Ascending aorta (tissue), 2 donors: ENCODE measurements at regions not wholly inside any gene's neighbourhood (a gene's known extent, or its start where the extent isn't known, plus 50 kb on each side); places are given as distances from the start of the nearest gene placed in this dataset.

ENCODE experiments used
- DNase-seq, 2 donors: peaks; one replicate each; pipeline ENCODE4 v3.0.0-alpha.2; 2019; ENCODE audit warnings: low spot score in 2 of 2
- H3K27ac ChIP-seq, 2 donors: fragments of 200-600 bp; sonication (generic); one replicate each; pipeline ENCODE4 v1.5.1; 2016 to 2017; ENCODE audit warnings: mild to moderate bottlenecking in 1 of 2
- H3K27me3 ChIP-seq: fragments of 200-600 bp; sonication (generic); one replicate; pipeline ENCODE4 v1.5.1; 2017
- H3K36me3 ChIP-seq, 2 donors: fragments of 200-600 bp; sonication (generic); one replicate each; pipeline ENCODE4 v1.5.1; 2016
- H3K4me1 ChIP-seq, 2 donors: fragments of 200-600 bp; sonication (generic); one replicate each; pipeline ENCODE4 v1.5.1; 2016 to 2017; ENCODE audit warnings: mild to moderate bottlenecking in 1 of 2
- H3K4me3 ChIP-seq, 2 donors: fragments of 200-600 bp; sonication (generic); one replicate each; pipeline ENCODE4 v1.5.1; 2016 to 2017; ENCODE audit warnings: mild to moderate bottlenecking in 1 of 2
- H3K9me3 ChIP-seq, 2 donors: fragments of 200-600 bp; sonication (generic); one replicate each; pipeline ENCODE4 v1.5.1; 2016
- intact Hi-C: fragments of 100-400 bp; cut with DNase I; formaldehyde crosslinking; loops from one replicate; pipeline ENCODE4 v1.15.1; 2023
- TF ChIP-seq, protein P1 (sequence below), 3 experiments: fragments of 200-600 bp in 2 of 3; fragments of 450-650 bp in 1 of 3; sonication (generic) in 2 of 3; IDR thresholded peaks; one replicate each; pipeline ENCODE4 v1.5.1; 2016 to 2019; ENCODE audit warnings: antibody characterized with exemption in 3 of 3, mild to moderate bottlenecking in 1 of 3, moderate library complexity in 1 of 3

DNA sequence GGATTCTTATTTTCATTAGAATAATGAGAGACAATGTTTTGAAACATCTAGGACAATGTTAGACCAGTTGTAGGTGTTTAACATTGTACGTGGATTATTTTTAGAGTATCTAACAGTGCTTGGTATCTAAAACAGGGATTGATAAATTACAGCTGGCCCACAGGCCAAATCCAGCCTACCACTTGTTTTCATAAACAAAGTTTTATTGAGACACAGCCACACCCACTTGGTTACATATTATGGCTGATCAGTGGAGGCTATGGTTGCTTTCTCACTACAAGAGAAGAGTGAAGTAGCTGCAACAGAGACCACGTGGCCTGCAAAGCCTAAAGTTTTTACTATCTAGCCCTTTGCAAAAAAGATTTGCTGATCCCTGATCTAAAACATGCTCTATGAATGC lies 223.1 kb upstream of the CTNNB1 start:
- H3K36me3 ChIP-seq = no peaks in the 10 kb centered on the region
- peaks cover under 1% of the 10 kb centered on the region in 2 donors for H3K4me1 ChIP-seq
- H3K4me3 ChIP-seq = no peak overlapping the region
- no peaks in the 10 kb centered on the region for H3K9me3 ChIP-seq
- DNase-seq = no peak
- no peaks in the 10 kb centered on the region for H3K27me3 ChIP-seq
- TF ChIP-seq, protein P1, sequence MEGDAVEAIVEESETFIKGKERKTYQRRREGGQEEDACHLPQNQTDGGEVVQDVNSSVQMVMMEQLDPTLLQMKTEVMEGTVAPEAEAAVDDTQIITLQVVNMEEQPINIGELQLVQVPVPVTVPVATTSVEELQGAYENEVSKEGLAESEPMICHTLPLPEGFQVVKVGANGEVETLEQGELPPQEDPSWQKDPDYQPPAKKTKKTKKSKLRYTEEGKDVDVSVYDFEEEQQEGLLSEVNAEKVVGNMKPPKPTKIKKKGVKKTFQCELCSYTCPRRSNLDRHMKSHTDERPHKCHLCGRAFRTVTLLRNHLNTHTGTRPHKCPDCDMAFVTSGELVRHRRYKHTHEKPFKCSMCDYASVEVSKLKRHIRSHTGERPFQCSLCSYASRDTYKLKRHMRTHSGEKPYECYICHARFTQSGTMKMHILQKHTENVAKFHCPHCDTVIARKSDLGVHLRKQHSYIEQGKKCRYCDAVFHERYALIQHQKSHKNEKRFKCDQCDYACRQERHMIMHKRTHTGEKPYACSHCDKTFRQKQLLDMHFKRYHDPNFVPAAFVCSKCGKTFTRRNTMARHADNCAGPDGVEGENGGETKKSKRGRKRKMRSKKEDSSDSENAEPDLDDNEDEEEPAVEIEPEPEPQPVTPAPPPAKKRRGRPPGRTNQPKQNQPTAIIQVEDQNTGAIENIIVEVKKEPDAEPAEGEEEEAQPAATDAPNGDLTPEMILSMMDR (IDR thresholded peaks at IDR 0.05) = no peak
- intact Hi-C loops = loop anchor here (10.0 kb wide), 2 partner anchors 391 to 521 kb away; partner anchors contain the start of gene RPL14
- H3K27ac ChIP-seq = no peak overlapping the region

DNA sequence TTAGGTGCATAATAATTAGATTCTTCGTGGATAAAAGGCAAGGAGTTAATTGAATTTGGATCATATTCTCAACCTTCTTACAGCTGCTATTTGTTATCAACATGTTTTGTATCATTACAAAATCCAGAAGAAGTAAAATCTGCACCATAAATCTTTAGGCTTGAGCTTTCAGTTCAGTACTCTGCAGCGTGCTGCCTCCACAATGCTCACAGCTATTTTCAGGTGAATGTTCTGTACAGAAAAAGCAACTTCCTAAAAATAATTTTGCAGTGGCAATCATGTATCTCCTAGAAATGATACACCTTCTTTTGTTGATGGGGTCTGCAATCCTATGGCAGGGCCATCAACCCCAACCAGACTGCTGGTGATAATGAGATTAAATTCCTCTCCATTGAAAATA lies 220.9 kb upstream of the CTNNB1 start:
- TF ChIP-seq, protein P1 (IDR thresholded peaks at IDR 0.05) = no peak
- Histone ChIP-seq H3K4me3 (no peak overlapping the region), H3K27ac (no peak overlapping the region), H3K9me3 (no peaks in the 10 kb centered on the region), H3K36me3 (no peaks in the 10 kb centered on the region), H3K4me1 (no peaks in the 10 kb centered on the region), H3K27me3 (no peaks in the 10 kb centered on the region)
- no peak for DNase-seq
- intact Hi-C loops = loop anchor here (10.0 kb wide), 2 partner anchors 394 to 524 kb away; partner anchors contain the start of gene RPL14

DNA sequence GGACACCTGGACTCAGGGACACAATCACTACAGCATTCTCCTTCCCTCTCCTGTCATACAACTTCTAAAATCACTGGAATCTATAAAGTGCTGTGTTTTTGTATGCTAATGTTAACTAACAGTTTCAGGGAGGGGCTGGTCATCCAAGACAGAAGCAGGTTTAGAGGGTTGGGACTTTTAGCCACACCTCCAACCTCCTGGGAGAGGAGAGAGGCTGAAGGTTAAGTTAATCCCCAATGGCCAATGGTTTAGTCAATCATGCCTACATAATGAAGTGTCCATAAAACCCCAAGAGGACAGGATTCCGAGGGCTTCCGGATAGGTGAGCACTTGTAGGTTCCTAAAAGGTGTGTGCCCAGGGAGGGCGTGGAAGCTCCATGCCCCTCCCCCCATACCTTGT lies 219.3 kb upstream of the CTNNB1 start:
- intact Hi-C loops = loop anchor here (10.0 kb wide), 2 partner anchors 395 to 525 kb away; partner anchors contain the start of gene RPL14
- H3K36me3 ChIP-seq = no peaks in the 10 kb centered on the region
- no peak for DNase-seq
- TF ChIP-seq, protein P1 (IDR thresholded peaks at IDR 0.05) = no peak
- no peak overlapping the region for H3K4me3 ChIP-seq
- H3K4me1 ChIP-seq = no peaks in the 10 kb centered on the region
- no peak overlapping the region for H3K27ac ChIP-seq
- no peaks in the 10 kb centered on the region for H3K27me3 ChIP-seq
- no peaks in the 10 kb centered on the region for H3K9me3 ChIP-seq

DNA sequence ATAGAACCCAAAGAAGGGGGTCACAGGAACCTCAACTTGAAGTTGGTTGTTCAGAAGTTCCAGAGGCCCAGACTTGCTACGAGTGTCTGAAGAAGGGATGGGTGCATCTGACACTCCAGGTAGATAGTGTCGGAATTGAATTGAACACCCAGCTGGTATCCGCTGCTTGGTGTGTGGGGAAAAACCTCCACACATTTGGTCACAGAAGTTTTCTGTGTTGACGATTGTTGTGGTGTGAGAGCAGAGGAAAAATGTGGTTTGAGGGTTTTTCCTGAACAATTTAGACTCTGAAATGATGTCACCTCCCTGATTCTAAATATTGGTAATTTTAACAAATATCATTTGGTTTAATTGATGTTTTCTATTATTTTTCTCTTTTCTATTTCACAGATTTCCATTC lies 218.8 kb upstream of the CTNNB1 start:
- no peak overlapping the region for H3K4me3 ChIP-seq
- H3K36me3 ChIP-seq = no peaks in the 10 kb centered on the region
- intact Hi-C loops = no loop called here
- TF ChIP-seq, protein P1 (IDR thresholded peaks at IDR 0.05) = no peak
- H3K27ac ChIP-seq = no peak overlapping the region
- no peaks in the 10 kb centered on the region for H3K27me3 ChIP-seq
- no peaks in the 10 kb centered on the region for H3K9me3 ChIP-seq
- no peaks in the 10 kb centered on the region for H3K4me1 ChIP-seq
- DNase-seq = no peak

DNA sequence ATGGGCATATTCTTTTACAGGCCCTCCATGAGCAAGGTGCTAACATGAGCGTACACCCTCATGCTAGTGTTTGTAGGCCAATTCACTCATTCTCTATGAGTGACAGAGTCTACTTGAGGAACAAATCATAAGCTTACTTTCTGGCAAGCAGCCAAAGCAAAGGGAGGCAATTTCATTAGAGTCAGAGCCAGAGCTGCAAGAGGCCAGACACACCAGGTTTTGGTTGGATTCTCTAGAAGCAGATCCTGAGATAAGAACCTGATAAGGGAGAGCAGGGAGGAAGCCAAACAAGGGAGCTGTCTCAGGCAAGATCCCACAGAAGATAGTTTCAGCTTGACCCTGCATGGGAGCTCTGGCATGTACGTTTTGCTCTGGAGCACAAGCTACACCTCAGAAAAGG lies 214.1 kb upstream of the CTNNB1 start:
- TF ChIP-seq, protein P1 (IDR thresholded peaks at IDR 0.05) = no peak
- Histone ChIP-seq H3K4me1 (no peaks in the 10 kb centered on the region), H3K9me3 (no peaks in the 10 kb centered on the region), H3K27me3 (no peaks in the 10 kb centered on the region), H3K4me3 (no peak overlapping the region), H3K27ac (no peak overlapping the region), H3K36me3 (no peaks in the 10 kb centered on the region)
- intact Hi-C loops = no loop called here
- DNase-seq = peak in 1 of 2 donors; percentile 30

DNA sequence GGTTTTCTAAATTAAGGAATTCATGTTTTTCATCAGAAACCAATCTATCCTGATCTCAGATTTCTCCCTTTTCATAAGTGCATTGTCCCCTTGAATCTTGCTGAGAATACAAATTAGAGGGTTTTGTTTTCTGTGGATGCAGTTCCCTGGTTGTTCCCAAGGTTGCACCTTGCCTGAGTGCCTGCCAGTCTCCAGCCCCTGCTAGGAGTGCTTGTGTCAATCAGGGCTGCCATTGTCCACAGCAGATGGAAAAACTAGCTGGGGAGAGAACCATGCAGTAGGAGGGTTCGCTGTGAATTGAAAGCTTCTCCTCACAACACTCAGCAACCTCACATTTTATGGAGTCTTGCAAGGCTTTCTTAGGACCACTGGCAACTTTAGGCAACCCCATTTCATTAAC lies 210.8 kb upstream of the CTNNB1 start:
- Histone ChIP-seq H3K9me3 (no peaks in the 10 kb centered on the region), H3K27ac (no peak overlapping the region)
- TF ChIP-seq, protein P1 (IDR thresholded peaks at IDR 0.05) = no peak

More for the DNA sequence above, 210.8 kb upstream of the CTNNB1 start:
- Histone ChIP-seq H3K4me3 (no peak overlapping the region), H3K36me3 (no peaks in the 10 kb centered on the region), H3K4me1 (no peaks in the 10 kb centered on the region), H3K27me3 (no peaks in the 10 kb centered on the region)
- peak in 1 of 2 donors; percentile 21 for DNase-seq
- intact Hi-C loops = no loop called here
